Kidney epithelial cell (primary cell): ENCODE measurements at regions not wholly inside any gene's neighbourhood (a gene's known extent, or its start where the extent isn't known, plus 50 kb on each side); places are given as distances from the start of the nearest gene placed in this dataset.

ENCODE experiments used
- DNase-seq: peaks from one replicate; pipeline ENCODE4 v3.0.0-alpha.2; 2010; ENCODE audit warnings: low read depth
- H3K27me3 ChIP-seq: 2 replicates; pipeline ENCODE4 v1.6.0; 2011; ENCODE audit warnings: low read length; ENCODE audit not compliant: control insufficient read depth, insufficient read depth
- H3K36me3 ChIP-seq: 2 replicates; pipeline ENCODE4 v1.5.1; 2011; ENCODE audit warnings: low read length; ENCODE audit not compliant: control insufficient read depth, insufficient read depth
- H3K4me3 ChIP-seq: 2 replicates; pipeline ENCODE4 v1.5.1; 2011; ENCODE audit warnings: low read depth, mild to moderate bottlenecking, control low read depth, low read length
- TF ChIP-seq, protein P1 (sequence below): IDR thresholded peaks from 2 replicates; pipeline ENCODE4 v1.5.1; 2011; ENCODE audit warnings: mild to moderate bottlenecking, moderate library complexity, low read length, control low read depth, inconsistent platforms; ENCODE audit not compliant: insufficient read depth, poor library complexity, severe bottlenecking

DNA sequence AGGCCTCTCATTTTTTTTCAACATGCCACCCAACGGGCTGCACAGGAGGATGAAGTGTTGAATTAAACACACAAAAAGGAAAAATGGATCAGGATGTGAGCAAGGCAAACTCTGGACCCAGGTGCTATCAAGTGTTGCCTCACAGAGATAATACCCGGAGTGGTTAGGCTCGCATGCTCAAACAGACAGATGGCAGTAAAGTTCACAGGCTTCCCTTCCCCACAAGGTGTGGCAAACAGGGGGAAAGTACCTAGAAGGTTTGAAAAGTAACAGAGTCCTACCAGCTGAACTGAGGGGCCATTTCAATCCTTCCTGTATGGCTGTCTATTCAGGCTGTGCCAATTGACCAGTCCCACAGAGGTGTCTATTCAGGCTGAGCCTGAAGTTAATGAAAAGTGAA lies 123.9 kb upstream of the GC start:
- H3K36me3 ChIP-seq, result no peaks in the 10 kb centered on the region
- DNase-seq, result no peak
- H3K4me3 ChIP-seq, result no peak overlapping the region
- TF ChIP-seq, protein P1, sequence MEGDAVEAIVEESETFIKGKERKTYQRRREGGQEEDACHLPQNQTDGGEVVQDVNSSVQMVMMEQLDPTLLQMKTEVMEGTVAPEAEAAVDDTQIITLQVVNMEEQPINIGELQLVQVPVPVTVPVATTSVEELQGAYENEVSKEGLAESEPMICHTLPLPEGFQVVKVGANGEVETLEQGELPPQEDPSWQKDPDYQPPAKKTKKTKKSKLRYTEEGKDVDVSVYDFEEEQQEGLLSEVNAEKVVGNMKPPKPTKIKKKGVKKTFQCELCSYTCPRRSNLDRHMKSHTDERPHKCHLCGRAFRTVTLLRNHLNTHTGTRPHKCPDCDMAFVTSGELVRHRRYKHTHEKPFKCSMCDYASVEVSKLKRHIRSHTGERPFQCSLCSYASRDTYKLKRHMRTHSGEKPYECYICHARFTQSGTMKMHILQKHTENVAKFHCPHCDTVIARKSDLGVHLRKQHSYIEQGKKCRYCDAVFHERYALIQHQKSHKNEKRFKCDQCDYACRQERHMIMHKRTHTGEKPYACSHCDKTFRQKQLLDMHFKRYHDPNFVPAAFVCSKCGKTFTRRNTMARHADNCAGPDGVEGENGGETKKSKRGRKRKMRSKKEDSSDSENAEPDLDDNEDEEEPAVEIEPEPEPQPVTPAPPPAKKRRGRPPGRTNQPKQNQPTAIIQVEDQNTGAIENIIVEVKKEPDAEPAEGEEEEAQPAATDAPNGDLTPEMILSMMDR, result no peak
- H3K27me3 ChIP-seq, result no peaks in the 10 kb centered on the region

DNA sequence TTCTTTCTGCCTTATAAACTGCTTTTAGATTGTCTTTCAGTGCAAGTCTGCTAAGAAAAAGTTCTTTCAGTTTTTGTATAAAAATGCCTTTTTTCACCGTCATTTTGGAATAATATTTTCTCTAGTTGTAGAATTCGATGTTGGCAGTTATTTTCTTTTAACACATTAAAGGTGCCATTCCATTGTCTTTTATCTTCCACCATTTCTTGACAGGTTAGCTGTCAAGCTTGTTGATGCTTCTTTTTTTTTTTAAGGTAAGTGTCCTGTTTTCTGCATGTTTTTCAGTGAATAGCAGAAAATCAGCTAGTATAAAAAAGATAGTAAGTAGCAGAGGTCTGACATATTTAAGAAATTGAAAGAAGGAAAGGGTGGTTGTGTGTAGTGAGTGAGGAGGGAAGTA lies 118.5 kb upstream of the NPFFR2 start:
- DNase-seq, result no peak
- Histone ChIP-seq H3K36me3 (no peaks in the 10 kb centered on the region), H3K4me3 (no peak overlapping the region), H3K27me3 (no peaks in the 10 kb centered on the region)
- TF ChIP-seq, protein P1, result no peak

DNA sequence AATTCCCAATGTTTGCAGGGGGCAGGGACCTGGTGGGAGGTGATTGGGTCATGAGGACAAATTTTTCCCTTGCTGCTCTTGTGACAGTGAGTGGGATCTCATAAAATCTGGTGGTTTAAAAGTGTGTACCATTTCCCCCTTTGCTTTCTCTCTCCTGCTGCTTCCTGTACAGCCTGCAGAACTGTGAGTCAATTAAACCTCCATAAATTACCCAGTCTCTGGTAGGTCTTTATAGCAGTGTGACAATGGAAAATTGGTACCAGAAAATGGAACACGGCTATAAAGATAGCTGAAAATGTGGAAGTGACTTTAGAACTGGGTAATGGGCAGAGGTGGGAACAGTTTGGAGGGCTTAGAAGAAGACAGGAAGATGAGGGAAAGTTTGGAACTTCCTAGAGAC lies 108.7 kb upstream of the NPFFR2 start:
- DNase-seq, result no peak
- Histone ChIP-seq H3K27me3 (no peaks in the 10 kb centered on the region), H3K4me3 (no peak overlapping the region), H3K36me3 (no peaks in the 10 kb centered on the region)
- TF ChIP-seq, protein P1, result no peak

- no peaks in the 10 kb centered on the region for H3K36me3 ChIP-seq
- H3K4me3 ChIP-seq, result no peak overlapping the region
- TF ChIP-seq, protein P1, result no peak
Measured at GRCh38 chr4:71930459-71930858, 101.3 kb upstream of the NPFFR2 start.

DNA sequence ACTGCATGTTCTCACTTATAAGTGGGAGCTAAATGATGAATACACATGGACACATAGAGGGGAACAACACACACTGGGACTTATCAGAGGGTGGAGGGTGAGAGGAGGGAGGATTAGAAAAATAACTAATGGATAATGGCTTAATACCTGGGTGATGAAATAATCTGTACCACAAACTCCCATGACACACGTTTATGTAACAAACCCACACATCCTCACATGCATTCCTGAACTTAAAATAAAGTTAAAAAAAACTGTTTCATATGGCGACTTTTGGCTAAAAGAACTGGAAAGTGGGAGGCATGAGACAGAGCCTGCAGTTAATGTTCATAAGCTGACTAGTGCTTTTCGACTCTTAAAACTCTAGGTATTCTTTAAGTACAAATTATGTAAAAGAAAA lies 98.9 kb upstream of the NPFFR2 start:
- no peaks in the 10 kb centered on the region for H3K27me3 ChIP-seq
- H3K36me3 ChIP-seq, result no peaks in the 10 kb centered on the region
- TF ChIP-seq, protein P1, result no peak
- H3K4me3 ChIP-seq, result no peak overlapping the region
- no peak for DNase-seq

More at GRCh38 chr4:71930459-71930858, 101.3 kb upstream of the NPFFR2 start:
- DNase-seq, result no peak
- H3K27me3 ChIP-seq, result no peaks in the 10 kb centered on the region

DNA sequence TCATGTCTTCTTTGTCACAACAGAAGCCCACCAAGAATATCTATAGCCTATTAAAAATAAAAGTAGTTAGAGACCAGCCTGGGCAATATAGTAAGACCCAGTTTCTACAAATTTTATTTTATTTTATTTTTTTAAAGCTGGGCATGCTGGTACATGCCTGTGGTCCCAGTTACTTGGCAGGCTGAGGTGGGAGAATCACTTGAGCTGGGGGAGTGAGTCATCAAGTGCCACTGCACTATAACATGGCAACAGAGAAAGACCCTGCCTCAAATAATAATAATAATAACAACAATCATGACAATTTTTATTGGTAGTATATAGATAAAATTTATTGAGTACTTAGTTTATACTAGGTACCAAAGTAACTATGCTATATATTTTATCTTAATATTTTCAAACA lies 93.0 kb upstream of the NPFFR2 start:
- peak; percentile 26 for DNase-seq
- TF ChIP-seq, protein P1, result no peak
- Histone ChIP-seq H3K4me3 (no peak overlapping the region), H3K36me3 (no peaks in the 10 kb centered on the region), H3K27me3 (no peaks in the 10 kb centered on the region)
